Calu3 (cell line): ENCODE measurements at regions not wholly inside any gene's neighbourhood (a gene's known extent, or its start where the extent isn't known, plus 50 kb on each side); places are given as distances from the start of the nearest gene placed in this dataset.

Source experiments
- BruUV-seq: library from RNA; stranded (reverse); fragments of 400-500 nt; replicated peaks from 2 replicates; lab custom pipeline; 2021; lab: Mats Ljungman, UMichigan
- CTCF ChIA-PET: fragments of 300-600 bp; sonication (Branson Sonifier 250); formaldehyde crosslinking; loops from one replicate; lab custom pipeline; 2022; ENCODE audit warnings: antibody characterized with exemption; lab: Charles Lee
- DNase-seq: peaks from one replicate; pipeline ENCODE4 v3.0.0; 2022
- H3K27ac Mint-ChIP-seq: one replicate; pipeline ENCODE4 v1.8.0; 2022; ENCODE audit warnings: mixed read lengths; ENCODE audit not compliant: unreplicated experiment
- H3K27me3 Mint-ChIP-seq: one replicate; pipeline ENCODE4 v1.8.0; 2022; ENCODE audit warnings: mixed read lengths; ENCODE audit not compliant: unreplicated experiment
- H3K36me3 Mint-ChIP-seq: one replicate; pipeline ENCODE4 v1.8.0; 2022; ENCODE audit warnings: mild to moderate bottlenecking, moderate library complexity, mixed read lengths; ENCODE audit not compliant: insufficient read depth, unreplicated experiment
- H3K4me1 Mint-ChIP-seq: one replicate; pipeline ENCODE4 v1.8.0; 2022; ENCODE audit warnings: mild to moderate bottlenecking, low read depth, mixed read lengths; ENCODE audit not compliant: unreplicated experiment
- H3K4me3 Mint-ChIP-seq: one replicate; pipeline ENCODE4 v1.8.0; 2022; ENCODE audit warnings: mild to moderate bottlenecking, low read depth, moderate library complexity, mixed read lengths; ENCODE audit not compliant: unreplicated experiment
- H3K9me3 Mint-ChIP-seq: one replicate; pipeline ENCODE4 v1.8.0; 2022; ENCODE audit warnings: low read depth, mixed read lengths; ENCODE audit not compliant: unreplicated experiment
- intact Hi-C: fragments of 100-400 bp; cut with micrococcal nuclease; formaldehyde crosslinking; loops from one replicate; pipeline ENCODE4 v1.10.0; 2022; ENCODE audit not compliant: unreplicated experiment
- TF ChIP-seq, protein P1 (sequence below): fragments of 200-600 bp; IDR thresholded peaks from one replicate; pipeline ENCODE4 v1.8.0; 2022; ENCODE audit warnings: antibody characterized with exemption; ENCODE audit not compliant: unreplicated experiment

DNA sequence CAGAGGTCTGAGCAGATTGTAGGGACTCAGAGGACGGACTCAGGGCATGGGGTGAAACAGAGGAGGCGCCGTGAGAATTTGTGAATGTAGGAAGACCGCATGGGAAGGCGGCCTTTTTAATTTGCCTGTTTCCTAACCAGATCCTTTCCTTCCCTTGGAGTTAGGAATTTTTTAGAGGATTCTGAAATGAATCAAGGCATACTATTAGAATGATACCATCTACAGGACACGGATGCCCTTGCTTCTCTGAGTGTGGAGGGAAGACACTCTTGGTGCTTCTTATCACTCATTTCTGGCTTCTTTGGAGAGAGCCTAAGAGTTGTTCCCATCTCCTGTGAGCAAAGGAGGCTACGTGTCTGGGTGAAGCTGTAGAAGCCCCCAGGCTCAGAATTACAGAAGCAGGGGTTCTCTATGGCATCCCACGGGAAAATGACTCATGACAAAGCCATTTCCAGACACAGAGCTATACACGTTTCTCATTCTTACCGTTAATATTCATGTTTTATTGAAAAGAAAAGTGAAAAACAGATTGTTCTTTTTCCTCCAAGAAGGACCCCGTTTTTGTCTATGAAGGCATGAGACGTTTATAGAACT, 148.5 kb downstream of the EDN3 start:
- Mint-ChIP-seq H3K4me3 (no peak overlapping the region), H3K36me3 (no peaks in the 10 kb centered on the region), H3K9me3 (no peaks in the 10 kb centered on the region), H3K27me3 (peaks cover 100% of the 10 kb centered on the region), H3K27ac (no peak overlapping the region), H3K4me1 (no peaks in the 10 kb centered on the region)
- no peak for DNase-seq
- CTCF ChIA-PET: interaction anchor here (0.6 to 0.7 kb wide), 2 partner anchors 10 to 1209 kb away, joined by 4 to 9 read pairs; no protein-coding TSS in a partner anchor
- TF ChIP-seq, protein P1, sequence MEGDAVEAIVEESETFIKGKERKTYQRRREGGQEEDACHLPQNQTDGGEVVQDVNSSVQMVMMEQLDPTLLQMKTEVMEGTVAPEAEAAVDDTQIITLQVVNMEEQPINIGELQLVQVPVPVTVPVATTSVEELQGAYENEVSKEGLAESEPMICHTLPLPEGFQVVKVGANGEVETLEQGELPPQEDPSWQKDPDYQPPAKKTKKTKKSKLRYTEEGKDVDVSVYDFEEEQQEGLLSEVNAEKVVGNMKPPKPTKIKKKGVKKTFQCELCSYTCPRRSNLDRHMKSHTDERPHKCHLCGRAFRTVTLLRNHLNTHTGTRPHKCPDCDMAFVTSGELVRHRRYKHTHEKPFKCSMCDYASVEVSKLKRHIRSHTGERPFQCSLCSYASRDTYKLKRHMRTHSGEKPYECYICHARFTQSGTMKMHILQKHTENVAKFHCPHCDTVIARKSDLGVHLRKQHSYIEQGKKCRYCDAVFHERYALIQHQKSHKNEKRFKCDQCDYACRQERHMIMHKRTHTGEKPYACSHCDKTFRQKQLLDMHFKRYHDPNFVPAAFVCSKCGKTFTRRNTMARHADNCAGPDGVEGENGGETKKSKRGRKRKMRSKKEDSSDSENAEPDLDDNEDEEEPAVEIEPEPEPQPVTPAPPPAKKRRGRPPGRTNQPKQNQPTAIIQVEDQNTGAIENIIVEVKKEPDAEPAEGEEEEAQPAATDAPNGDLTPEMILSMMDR: no peak
- no TSS peak for BruUV-seq
- intact Hi-C loops: no loop called here

- no TSS peak for BruUV-seq
- Mint-ChIP-seq H3K4me1 (no peaks in the 10 kb centered on the region), H3K4me3 (no peak overlapping the region), H3K27me3 (peaks cover 100% of the 10 kb centered on the region), H3K27ac (no peak overlapping the region), H3K36me3 (no peaks in the 10 kb centered on the region), H3K9me3 (no peaks in the 10 kb centered on the region)
- CTCF ChIA-PET: interaction anchor here (1.0 kb wide), 1 partner anchor 229 kb away, joined by 3 read pairs; no protein-coding TSS in a partner anchor
- DNase-seq: no peak
- TF ChIP-seq, protein P1: no peak
- intact Hi-C loops: no loop called here
These were observed 150.7 kb downstream of the EDN3 start for GRCh38 chr20:59451066-59451630.

DNA sequence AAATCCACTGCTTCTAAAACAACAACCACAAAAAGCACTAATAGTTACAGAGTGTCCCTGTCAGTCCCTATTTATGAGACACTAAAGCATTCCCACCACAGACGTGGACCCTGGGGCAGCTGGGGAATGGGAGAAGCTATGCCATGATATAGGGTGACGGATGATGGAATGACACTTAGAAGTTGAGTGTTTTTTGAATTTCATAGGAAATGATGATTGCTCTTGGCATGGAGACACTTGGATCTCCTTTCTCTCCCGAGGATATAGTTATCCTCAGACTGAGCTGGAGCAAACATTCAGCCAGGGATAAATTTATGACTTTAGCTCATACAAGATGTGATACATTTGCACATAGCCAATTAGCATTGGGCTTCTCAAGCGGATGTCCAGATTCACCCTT, 151.2 kb downstream of the EDN3 start:
- TF ChIP-seq, protein P1: no peak
- BruUV-seq: no TSS peak
- Mint-ChIP-seq H3K4me1 (no peaks in the 10 kb centered on the region), H3K9me3 (no peaks in the 10 kb centered on the region), H3K4me3 (no peak overlapping the region), H3K27ac (no peak overlapping the region), H3K36me3 (no peaks in the 10 kb centered on the region), H3K27me3 (peaks cover 100% of the 10 kb centered on the region)
- intact Hi-C loops: no loop called here
- CTCF ChIA-PET: interaction anchor here (1.0 kb wide), 1 partner anchor 230 kb away, joined by 3 read pairs; no protein-coding TSS in a partner anchor
- DNase-seq: no peak

DNA sequence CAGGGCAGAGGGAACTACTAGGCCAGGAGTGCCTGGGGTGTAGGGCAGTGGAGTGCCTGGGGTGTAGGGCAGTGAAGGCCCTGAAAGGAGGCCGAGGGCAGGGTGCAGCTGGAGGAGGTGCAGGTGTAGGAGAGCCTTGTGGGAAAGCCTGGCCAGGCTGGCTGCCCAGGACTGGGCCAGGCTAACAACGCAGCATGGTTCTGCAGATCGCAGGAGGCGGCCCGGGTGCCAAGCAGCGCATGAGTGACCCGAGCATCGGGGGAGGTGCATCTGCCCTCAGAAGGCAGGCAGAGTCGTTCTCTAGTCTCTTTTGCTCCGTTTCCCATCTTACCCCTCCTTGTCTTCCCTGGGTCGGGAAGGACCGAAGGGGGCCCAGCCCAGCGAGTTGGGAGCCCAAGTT, 151.5 kb upstream of the PHACTR3 start:
- intact Hi-C loops: no loop called here
- H3K4me3 Mint-ChIP-seq: no peak overlapping the region

More for the DNA sequence above, 151.5 kb upstream of the PHACTR3 start:
- Mint-ChIP-seq H3K36me3 (no peaks in the 10 kb centered on the region), H3K4me1 (no peaks in the 10 kb centered on the region), H3K9me3 (no peaks in the 10 kb centered on the region), H3K27me3 (peaks cover 100% of the 10 kb centered on the region), H3K27ac (no peak overlapping the region)
- TF ChIP-seq, protein P1: no peak
- CTCF ChIA-PET: no interaction called here
- no TSS peak for BruUV-seq
- DNase-seq: no peak
